IMR-90 (cell line): ENCODE measurements at regions not wholly inside any gene's neighbourhood (a gene's known extent, or its start where the extent isn't known, plus 50 kb on each side); places are given as distances from the start of the nearest gene placed in this dataset.

ENCODE experiments used
- ATAC-seq: fragments of 200-7000 bp; cut with Tn5 transposase; 2 replicates; pipeline ENCODE4 v1.9.1; 2020; ENCODE audit warnings: low read depth, mild to moderate bottlenecking, moderate library complexity
- BruUV-seq: library from RNA; stranded (reverse); fragments of 400-500 nt; replicated peaks from 2 replicates; lab custom pipeline; 2021; lab: Mats Ljungman, UMichigan
- CTCF ChIA-PET: fragments of 300-600 bp; formaldehyde crosslinking; extraction: SDS; loops from one replicate; lab custom pipeline; 2021; ENCODE audit warnings: antibody characterized with exemption; lab: Yijun Ruan, JAX
- POLR2A ChIA-PET: fragments of 300-600 bp; sonication (Branson Sonifier 250); formaldehyde crosslinking; loops from one replicate; lab custom pipeline; 2022; ENCODE audit warnings: antibody characterized with exemption; ENCODE audit not compliant: unreplicated experiment; lab: Charles Lee
- DNase-seq: peaks from one replicate; pipeline ENCODE4 v3.0.0; 2013
- H2AFZ ChIP-seq: replicated peaks from 2 replicates; pipeline ENCODE3; 2013; ENCODE audit warnings: low read length, mild to moderate bottlenecking; ENCODE audit not compliant: poor library complexity
- H2AK5ac ChIP-seq: 2 replicates; pipeline ENCODE4 v1.6.1; 2013; ENCODE audit warnings: low read depth, low read length, inconsistent platforms
- H2AK9ac ChIP-seq: replicated peaks from 2 replicates; pipeline ENCODE3; 2013; ENCODE audit warnings: mild to moderate bottlenecking, low read depth, low read length, moderate library complexity; ENCODE audit not compliant: poor library complexity
- H2BK120ac ChIP-seq: 2 replicates; pipeline ENCODE4 v1.6.1; 2013; ENCODE audit warnings: low read depth, low read length, inconsistent platforms
- H2BK15ac ChIP-seq: 3 replicates; pipeline ENCODE4 v1.6.1; 2013; ENCODE audit warnings: low read depth, low read length, inconsistent platforms
- H2BK20ac ChIP-seq: 2 replicates; pipeline ENCODE4 v1.6.1; 2013; ENCODE audit warnings: low read depth, mild to moderate bottlenecking, inconsistent platforms, low read length, moderate library complexity
- H2BK5ac ChIP-seq: 2 replicates; pipeline ENCODE4 v1.6.1; 2013; ENCODE audit warnings: mild to moderate bottlenecking, low read depth, low read length, inconsistent platforms; ENCODE audit not compliant: poor library complexity, severe bottlenecking
- H3K14ac ChIP-seq: replicated peaks from 2 replicates; pipeline ENCODE4 v1.6.1; 2013; ENCODE audit warnings: low read depth, low read length, inconsistent platforms
- H3K18ac ChIP-seq: 2 replicates; pipeline ENCODE4 v1.6.1; 2013; ENCODE audit warnings: low read depth, low read length, control low read depth
- H3K23ac ChIP-seq: 2 replicates; pipeline ENCODE4 v1.6.1; 2013; ENCODE audit warnings: low read depth, low read length, inconsistent platforms
- H3K27ac ChIP-seq: 2 replicates; pipeline ENCODE4 v1.5.1; 2013; ENCODE audit warnings: mild to moderate bottlenecking, control low read depth, low read length; ENCODE audit not compliant: insufficient read depth
- H3K27me3 ChIP-seq: 2 replicates; pipeline ENCODE4 v1.6.1; 2013; ENCODE audit warnings: low read length; ENCODE audit not compliant: control insufficient read depth, insufficient read depth
- H3K36me3 ChIP-seq: 2 replicates; pipeline ENCODE4 v1.6.1; 2013; ENCODE audit warnings: low read length, mixed read lengths; ENCODE audit not compliant: control insufficient read depth, insufficient read depth
- H3K4ac ChIP-seq: 2 replicates; pipeline ENCODE4 v1.6.1; 2013; ENCODE audit warnings: low read depth, low read length, inconsistent platforms
- H3K4me1 ChIP-seq: 2 replicates; pipeline ENCODE4 v1.6.1; 2013; ENCODE audit warnings: low read length, mixed read lengths; ENCODE audit not compliant: control insufficient read depth, insufficient read depth
- H3K4me2 ChIP-seq: 2 replicates; pipeline ENCODE4 v1.6.1; 2013; ENCODE audit warnings: low read depth, mild to moderate bottlenecking, control low read depth, low read length, moderate library complexity
- H3K4me3 ChIP-seq: 2 replicates; pipeline ENCODE4 v1.5.1; 2013; ENCODE audit warnings: low read depth, mild to moderate bottlenecking, control low read depth, low read length, moderate library complexity; ENCODE audit not compliant: insufficient read depth
- H3K56ac ChIP-seq: 2 replicates; pipeline ENCODE4 v1.6.1; 2013; ENCODE audit warnings: low read length, inconsistent platforms; ENCODE audit not compliant: insufficient read depth; ENCODE audit errors: extremely low read depth
- H3K79me1 ChIP-seq, 2 experiments: 2 replicates each; pipeline ENCODE4 v1.6.1; 2013; ENCODE audit warnings: low read length in 2 of 2, inconsistent platforms in 1 of 2, low read depth in 1 of 2
- H3K9ac ChIP-seq: 2 replicates; pipeline ENCODE4 v1.6.1; 2013; ENCODE audit warnings: low read depth, low read length, control low read depth
- H3K9me1 ChIP-seq: 2 replicates; pipeline ENCODE4 v1.6.1; 2013; ENCODE audit warnings: low read length, inconsistent platforms; ENCODE audit not compliant: insufficient read depth
- H3K9me3 ChIP-seq: 2 replicates; pipeline ENCODE4 v1.6.1; 2013; ENCODE audit warnings: low read length; ENCODE audit not compliant: control insufficient read depth, insufficient read depth
- H4K20me1 ChIP-seq: 2 replicates; pipeline ENCODE4 v1.6.1; 2013; ENCODE audit warnings: low read length, inconsistent platforms; ENCODE audit not compliant: insufficient read depth
- H4K5ac ChIP-seq: 2 replicates; pipeline ENCODE4 v1.6.1; 2013; ENCODE audit warnings: mild to moderate bottlenecking, low read depth, low read length, control low read depth
- H4K8ac ChIP-seq, 2 experiments: 2 replicates each; pipeline ENCODE4 v1.6.1; 2013; ENCODE audit warnings: low read depth in 2 of 2, low read length in 2 of 2, control low read depth in 1 of 2, inconsistent platforms in 1 of 2
- H4K91ac ChIP-seq: 2 replicates; pipeline ENCODE4 v1.6.1; 2013; ENCODE audit warnings: low read depth, low read length, inconsistent platforms; ENCODE audit not compliant: insufficient read depth
- MXI1 ChIP-seq: IDR thresholded peaks from 2 replicates; pipeline ENCODE4 v1.6.1; 2012; ENCODE audit warnings: low read depth, mild to moderate bottlenecking, low read length, moderate library complexity, borderline replicate concordance
- WGBS, 2 experiments: methylation state at CpG; one replicate each; pipeline versions ENCODE4 v1.1.5 to v1.1.7; 2013; ENCODE audit warnings: missing lambda C conversion rate in 2 of 2; ENCODE audit not compliant: insufficient read length in 1 of 2; ENCODE audit errors: extremely low coverage in 2 of 2; 5-methylcytosine and 5-hydroxymethylcytosine counted together
- dilution Hi-C: fragments of 300-500 bp; cut with HindIII; formaldehyde crosslinking; loops from one replicate; pipeline ENCODE4 v1.14.3; 2018; ENCODE audit warnings: low sequenced_read_pairs; ENCODE audit not compliant: unreplicated experiment
- in situ Hi-C: fragments of 300-500 bp; cut with MboI; formaldehyde crosslinking; loops from 3 replicates; pipeline ENCODE4 v1.14.3; 2019; ENCODE audit warnings: low sequenced_read_pairs, inconsistent platforms, mixed read lengths
- intact Hi-C: fragments of 100-400 bp; cut with micrococcal nuclease; formaldehyde crosslinking; loops from 2 replicates; pipeline ENCODE4 v1.10.0; 2022

DNA sequence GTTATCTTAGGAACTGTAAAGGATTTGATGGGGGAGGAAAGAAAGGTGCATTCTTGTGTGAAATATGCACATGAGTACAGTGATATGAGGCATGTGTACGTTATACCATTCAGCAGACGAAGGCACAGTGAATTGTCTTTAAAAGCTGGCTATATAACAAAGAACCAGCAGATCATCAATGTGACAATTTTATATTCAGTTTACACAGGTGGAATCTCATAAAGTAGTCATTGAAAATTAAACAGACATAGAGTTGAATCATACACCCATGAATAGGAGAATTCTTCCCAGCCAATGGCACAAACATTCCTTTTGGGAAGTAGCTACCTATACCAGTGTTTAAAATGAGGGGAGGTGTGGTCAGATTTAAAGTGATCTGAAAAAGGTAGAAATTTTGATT lies 470.3 kb downstream of the DSC3 start:
- WGBS, 2 experiments, result no CpG with 5 or more reads among the region's 2 CpGs
- ChIA-PET POLR2A (no interaction called here), CTCF (no interaction called here)
- Histone ChIP-seq H4K20me1 (no peaks in the 10 kb centered on the region), H3K4me3 (no peak overlapping the region), H2BK20ac (no peak overlapping the region), H2AK5ac (no peak overlapping the region), H2BK5ac (no peak overlapping the region), H4K5ac (no peak overlapping the region), H3K9me3 (peaks cover 3% of the 10 kb centered on the region; the same call in 1 of the 2 replicates), H3K9ac (no peak overlapping the region), H3K4me2 (no peak overlapping the region), H3K23ac (no peak overlapping the region), H2AK9ac (no peak overlapping the region), H3K4me1 (no peaks in the 10 kb centered on the region), H2AFZ (no peak overlapping the region), H4K91ac (no peak overlapping the region), H2BK120ac (no peak overlapping the region), H3K18ac (no peak overlapping the region), H3K14ac (no peak overlapping the region), H3K27me3 (no peaks in the 10 kb centered on the region), H2BK15ac (no peak overlapping the region), H3K36me3 (no peaks in the 10 kb centered on the region), H3K79me1 (no peaks in the 10 kb centered on the region), H3K9me1 (no peaks in the 10 kb centered on the region), H3K4ac (no peak overlapping the region), H3K56ac (no peak overlapping the region), H3K27ac (no peak overlapping the region), H4K8ac (no peak overlapping the region)
- DNase-seq, result no peak
- intact Hi-C loops (no loop called here), in situ Hi-C loops (no loop called here), dilution Hi-C loops (no loop called here)
- TF ChIP-seq MXI1, result no peak
- no peak for ATAC-seq
- BruUV-seq, result no TSS peak
